ENCODE measurements at regions not wholly inside any gene's neighbourhood (a gene's known extent, or its start where the extent isn't known, plus 50 kb on each side); places are given as distances from the start of the nearest gene placed in this dataset.

DNA sequence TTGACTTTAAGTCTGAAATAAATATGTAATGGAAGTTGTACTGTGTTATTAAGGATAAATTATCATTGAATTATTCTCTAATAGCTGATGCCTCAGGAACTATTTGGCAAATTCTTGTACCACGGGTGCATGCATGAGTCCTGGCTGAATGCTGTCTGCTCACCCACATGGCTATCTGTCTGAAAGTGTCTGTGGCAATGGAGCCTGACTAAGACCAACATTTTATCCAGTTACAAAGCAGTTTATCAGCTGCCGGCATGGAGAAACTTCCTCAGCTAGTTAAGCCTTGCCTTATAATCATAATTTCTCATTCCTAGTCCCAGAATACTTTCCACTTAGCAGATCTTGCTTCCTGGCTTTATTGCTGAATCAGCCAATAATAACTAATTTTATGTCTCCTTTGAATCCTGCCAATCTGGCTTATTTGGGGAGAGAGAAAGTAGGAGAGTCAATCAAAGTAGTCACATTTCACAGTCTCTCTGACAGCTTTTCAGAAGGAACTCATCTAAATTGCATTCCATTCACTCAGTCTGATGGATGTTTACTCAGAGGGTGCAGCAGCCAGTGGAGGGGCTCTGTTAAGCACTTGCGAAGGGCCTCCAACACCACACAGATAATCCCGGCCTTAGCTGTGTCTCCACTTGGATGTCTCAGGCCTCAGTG, 280.6 kb upstream of the CLEC14A start:
- no peak overlapping the region for H3K27ac ChIP-seq (ENCODE audit: low read length)
- H3K36me3 ChIP-seq (replicated peaks; ENCODE audit: low read depth, low read length) = no peaks in the 10 kb centered on the region
- H3K9me3 ChIP-seq (ENCODE audit: insufficient read depth, low read length) = no peaks in the 10 kb centered on the region
- no peak overlapping the region for H2AFZ ChIP-seq (ENCODE audit: low read depth, low read length)
- H3K79me2 ChIP-seq (ENCODE audit: low read length) = no peaks in the 10 kb centered on the region
- no peak overlapping the region for H3K9ac ChIP-seq (ENCODE audit: low read length)
- H3K4me2 ChIP-seq (ENCODE audit: low read length) = no peak overlapping the region
- TF ChIP-seq EZH2phosphoT487 (IDR thresholded peaks at IDR 0.05; ENCODE audit: low read depth) = no peak
- TF ChIP-seq, protein P1, sequence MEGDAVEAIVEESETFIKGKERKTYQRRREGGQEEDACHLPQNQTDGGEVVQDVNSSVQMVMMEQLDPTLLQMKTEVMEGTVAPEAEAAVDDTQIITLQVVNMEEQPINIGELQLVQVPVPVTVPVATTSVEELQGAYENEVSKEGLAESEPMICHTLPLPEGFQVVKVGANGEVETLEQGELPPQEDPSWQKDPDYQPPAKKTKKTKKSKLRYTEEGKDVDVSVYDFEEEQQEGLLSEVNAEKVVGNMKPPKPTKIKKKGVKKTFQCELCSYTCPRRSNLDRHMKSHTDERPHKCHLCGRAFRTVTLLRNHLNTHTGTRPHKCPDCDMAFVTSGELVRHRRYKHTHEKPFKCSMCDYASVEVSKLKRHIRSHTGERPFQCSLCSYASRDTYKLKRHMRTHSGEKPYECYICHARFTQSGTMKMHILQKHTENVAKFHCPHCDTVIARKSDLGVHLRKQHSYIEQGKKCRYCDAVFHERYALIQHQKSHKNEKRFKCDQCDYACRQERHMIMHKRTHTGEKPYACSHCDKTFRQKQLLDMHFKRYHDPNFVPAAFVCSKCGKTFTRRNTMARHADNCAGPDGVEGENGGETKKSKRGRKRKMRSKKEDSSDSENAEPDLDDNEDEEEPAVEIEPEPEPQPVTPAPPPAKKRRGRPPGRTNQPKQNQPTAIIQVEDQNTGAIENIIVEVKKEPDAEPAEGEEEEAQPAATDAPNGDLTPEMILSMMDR (IDR thresholded peaks at IDR 0.05; ENCODE audit: low read depth, low read length) = no peak
- no peak overlapping the region for H3K4me3 ChIP-seq (ENCODE audit: low read length)
- no peaks in the 10 kb centered on the region for H4K20me1 ChIP-seq (ENCODE audit: insufficient read depth, low read length)
- H3K27me3 ChIP-seq (ENCODE audit: low read depth, low read length) = no peaks in the 10 kb centered on the region
- no peaks in the 10 kb centered on the region for H3K4me1 ChIP-seq (ENCODE audit: low read length)

DNA sequence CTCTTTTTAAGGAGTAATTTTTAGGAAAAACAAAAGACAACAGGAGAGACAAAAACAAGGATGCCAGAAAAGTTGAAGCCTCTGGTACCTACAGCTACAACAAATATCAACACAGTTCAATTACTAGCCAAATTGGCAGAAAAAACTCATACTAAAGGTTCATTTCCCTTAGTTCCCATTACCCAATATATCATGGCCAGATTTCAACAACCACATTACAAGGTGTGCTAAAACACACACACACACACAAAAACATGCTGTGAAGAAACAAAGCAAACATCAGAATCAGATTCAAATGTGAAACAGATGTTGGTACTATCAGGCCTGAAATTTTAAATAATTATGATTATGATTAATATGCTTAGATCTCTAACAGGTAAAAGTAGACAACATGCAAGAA, 272.7 kb upstream of the CLEC14A start:
- Histone ChIP-seq H3K79me2 (ENCODE audit: low read length) (no peaks in the 10 kb centered on the region), H3K4me2 (ENCODE audit: low read length) (no peak overlapping the region), H4K20me1 (ENCODE audit: insufficient read depth, low read length) (no peaks in the 10 kb centered on the region), H3K4me3 (ENCODE audit: low read length) (no peak overlapping the region), H3K27me3 (ENCODE audit: low read depth, low read length) (no peaks in the 10 kb centered on the region), H3K36me3 (replicated peaks; ENCODE audit: low read depth, low read length) (no peaks in the 10 kb centered on the region), H3K27ac (ENCODE audit: low read length) (no peak overlapping the region), H3K4me1 (ENCODE audit: low read length) (no peaks in the 10 kb centered on the region), H3K9ac (ENCODE audit: low read length) (no peak overlapping the region), H2AFZ (ENCODE audit: low read depth, low read length) (no peak overlapping the region), H3K9me3 (ENCODE audit: insufficient read depth, low read length) (no peaks in the 10 kb centered on the region)
- TF ChIP-seq, protein P1 (IDR thresholded peaks at IDR 0.05; ENCODE audit: low read depth, low read length) = no peak
- no peak for TF ChIP-seq EZH2phosphoT487 (IDR thresholded peaks at IDR 0.05; ENCODE audit: low read depth)

GRCh38 chr14:38527502-38527878, 271.6 kb upstream of the CLEC14A start:
- H2AFZ ChIP-seq (ENCODE audit: low read depth, low read length) = no peak overlapping the region
- H3K27ac ChIP-seq (ENCODE audit: low read length) = no peak overlapping the region
- H3K79me2 ChIP-seq (ENCODE audit: low read length) = no peaks in the 10 kb centered on the region
- no peaks in the 10 kb centered on the region for H3K9me3 ChIP-seq (ENCODE audit: insufficient read depth, low read length)
- no peaks in the 10 kb centered on the region for H4K20me1 ChIP-seq (ENCODE audit: insufficient read depth, low read length)
- no peak overlapping the region for H3K4me3 ChIP-seq (ENCODE audit: low read length)
- H3K4me1 ChIP-seq (ENCODE audit: low read length) = no peaks in the 10 kb centered on the region
- no peaks in the 10 kb centered on the region for H3K36me3 ChIP-seq (replicated peaks; ENCODE audit: low read depth, low read length)
- H3K4me2 ChIP-seq (ENCODE audit: low read length) = no peak overlapping the region
- no peak overlapping the region for H3K9ac ChIP-seq (ENCODE audit: low read length)
- no peaks in the 10 kb centered on the region for H3K27me3 ChIP-seq (ENCODE audit: low read depth, low read length)
- TF ChIP-seq, protein P1 (IDR thresholded peaks at IDR 0.05; ENCODE audit: low read depth, low read length) = no peak
- TF ChIP-seq EZH2phosphoT487 (IDR thresholded peaks at IDR 0.05; ENCODE audit: low read depth) = no peak

DNA sequence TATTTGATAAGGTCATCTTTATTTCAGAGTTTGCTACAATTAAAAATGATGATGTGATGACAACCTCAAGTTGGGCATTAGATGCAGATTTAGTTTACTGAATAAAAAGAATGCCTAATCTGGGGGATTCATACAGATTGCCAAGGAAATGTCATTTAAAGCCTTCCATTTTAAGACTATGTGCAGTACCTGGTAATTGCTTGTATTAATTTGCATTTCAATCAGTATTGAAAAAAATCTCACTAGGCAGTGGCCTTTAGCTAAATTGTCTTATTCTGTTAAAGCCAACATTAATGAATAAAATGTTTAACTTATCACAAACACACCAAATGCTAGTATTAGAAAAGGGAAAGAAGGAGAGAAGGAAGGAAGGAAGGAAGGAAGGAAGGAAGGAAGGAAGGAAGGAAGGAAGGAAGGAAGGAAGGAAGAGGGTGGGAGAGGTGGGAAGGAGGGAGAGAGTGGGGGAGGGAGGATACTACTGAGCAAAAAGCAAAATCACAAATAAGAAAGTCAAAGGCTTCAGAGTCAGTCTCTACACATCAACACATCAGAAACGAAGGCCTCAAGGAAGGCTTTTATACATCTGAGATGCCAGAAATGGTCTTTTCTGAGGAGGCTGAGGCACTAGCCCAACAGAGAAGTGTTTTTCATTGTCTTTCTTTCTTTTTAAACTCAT, 271.1 kb upstream of the CLEC14A start:
- Histone ChIP-seq H3K79me2 (ENCODE audit: low read length) (no peaks in the 10 kb centered on the region), H3K4me3 (ENCODE audit: low read length) (no peak overlapping the region), H3K9me3 (ENCODE audit: insufficient read depth, low read length) (no peaks in the 10 kb centered on the region), H4K20me1 (ENCODE audit: insufficient read depth, low read length) (no peaks in the 10 kb centered on the region), H2AFZ (ENCODE audit: low read depth, low read length) (no peak overlapping the region), H3K36me3 (replicated peaks; ENCODE audit: low read depth, low read length) (no peaks in the 10 kb centered on the region), H3K27ac (ENCODE audit: low read length) (no peak overlapping the region), H3K4me1 (ENCODE audit: low read length) (no peaks in the 10 kb centered on the region), H3K27me3 (ENCODE audit: low read depth, low read length) (no peaks in the 10 kb centered on the region), H3K9ac (ENCODE audit: low read length) (no peak overlapping the region), H3K4me2 (ENCODE audit: low read length) (no peak overlapping the region)
- TF ChIP-seq, protein P1 (IDR thresholded peaks at IDR 0.05; ENCODE audit: low read depth, low read length) = no peak
- TF ChIP-seq EZH2phosphoT487 (IDR thresholded peaks at IDR 0.05; ENCODE audit: low read depth) = no peak

Data from OCI-LY3 (cell line).